GM12891 (cell line): ENCODE measurements at regions not wholly inside any gene's neighbourhood (a gene's known extent, or its start where the extent isn't known, plus 50 kb on each side); places are given as distances from the start of the nearest gene placed in this dataset.

Experiments used
- PAX5 ChIP-seq: IDR thresholded peaks from 2 replicates; pipeline ENCODE4 v1.6.1; 2011; ENCODE audit warnings: low read length, moderate library complexity, mild to moderate bottlenecking; ENCODE audit not compliant: insufficient read depth, severe bottlenecking
- POLR2A ChIP-seq: IDR thresholded peaks from 2 replicates; pipeline ENCODE4 v1.6.1; 2011; ENCODE audit warnings: low read depth, low read length, control low read depth
- TAF1 ChIP-seq: IDR thresholded peaks from 2 replicates; pipeline ENCODE4 v1.6.1; 2011; ENCODE audit warnings: low read depth, low read length, control low read depth

DNA sequence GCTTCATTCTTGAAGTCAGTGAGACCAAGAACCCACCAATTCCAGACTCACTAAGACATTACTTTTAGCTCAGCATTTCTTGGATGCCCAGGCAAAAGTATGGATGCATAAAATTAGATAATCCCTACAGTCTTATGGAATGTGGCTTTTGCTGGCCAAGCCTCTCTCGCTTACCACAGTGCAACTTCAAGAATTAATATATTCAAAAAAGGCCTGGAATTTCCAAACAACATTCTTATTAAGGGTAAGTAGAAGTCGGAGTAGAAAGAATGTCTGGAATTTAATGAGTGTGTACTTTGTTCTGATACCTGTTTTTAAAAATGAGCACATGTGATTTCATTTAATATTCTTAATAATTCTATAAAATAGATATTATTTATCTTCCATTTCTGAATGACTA, 302.4 kb upstream of the TMTC4 start:
- TF ChIP-seq POLR2A (no peak), TAF1 (no peak), PAX5 (no peak)
